Posterior cingulate gyrus (tissue), 11 donors: ENCODE measurements at regions not wholly inside any gene's neighbourhood (a gene's known extent, or its start where the extent isn't known, plus 50 kb on each side); places are given as distances from the start of the nearest gene placed in this dataset.

ENCODE experiments used
- DNase-seq, 10 donors: peaks; one replicate each; pipeline versions ENCODE4 v3.0.0 to v3.0.0-alpha.2; 2020 to 2021; ENCODE audit warnings: mixed read lengths in 3 of 10
- intact Hi-C: fragments of 100-400 bp; cut with DNase I; formaldehyde crosslinking; loops from one replicate; pipeline ENCODE4 v1.15.1; 2023

DNA sequence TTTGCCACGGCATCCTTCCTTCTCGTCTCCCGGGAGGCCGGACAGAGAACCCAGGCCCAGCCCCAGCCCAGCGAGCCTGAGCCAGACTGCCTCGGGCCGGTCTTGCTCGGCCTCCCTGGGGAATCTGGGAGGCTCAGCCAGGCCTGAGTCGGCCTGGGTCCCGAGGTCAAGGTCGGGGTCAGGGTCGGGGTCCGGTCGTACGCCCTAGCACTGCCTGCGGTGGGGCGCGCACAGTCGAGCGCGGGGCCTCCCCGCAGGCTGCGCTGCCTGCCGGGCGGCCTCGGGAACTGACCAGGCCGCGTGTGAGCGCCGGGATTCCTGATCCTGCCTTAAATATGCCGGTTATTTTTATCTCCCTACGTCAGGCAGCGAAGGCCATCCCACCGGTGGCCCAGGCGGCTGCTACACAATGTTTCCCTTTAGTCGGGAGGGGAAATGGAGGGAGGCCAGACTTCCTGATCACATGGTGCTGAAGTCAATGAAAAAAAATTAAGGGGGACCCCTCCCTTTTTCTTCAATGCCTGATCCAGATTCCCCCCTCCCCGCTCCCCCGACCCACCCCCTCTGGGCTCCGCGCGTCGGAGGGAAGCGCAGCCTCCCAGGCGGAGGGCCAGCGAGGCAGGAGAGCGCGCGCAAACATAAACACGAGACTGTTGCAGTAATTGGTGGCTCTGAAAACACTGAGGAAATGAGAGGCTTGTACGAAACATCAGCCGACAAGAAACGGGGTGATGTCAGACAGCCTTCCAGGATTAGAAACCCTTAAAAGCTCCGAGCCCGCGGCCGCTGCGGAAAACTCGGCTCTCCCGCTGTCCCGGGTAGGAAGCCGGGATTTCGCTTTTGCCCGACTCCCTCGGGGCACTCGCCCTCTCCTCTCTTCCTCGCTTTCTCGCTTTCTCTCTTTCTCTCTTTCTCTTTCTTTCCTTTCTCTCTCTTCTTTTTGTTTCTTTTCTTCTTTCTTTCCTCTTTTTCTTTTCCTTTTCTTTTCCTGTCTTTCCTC is 148.2 kb upstream of the KLF4 start:
- intact Hi-C loops, result loop anchor here (1.0 to 2.0 kb wide), 2 partner anchors 113 to 148 kb away; partner anchors contain the start of gene KLF4
- peak; percentile 57 to 94 (median 69) for DNase-seq

DNA sequence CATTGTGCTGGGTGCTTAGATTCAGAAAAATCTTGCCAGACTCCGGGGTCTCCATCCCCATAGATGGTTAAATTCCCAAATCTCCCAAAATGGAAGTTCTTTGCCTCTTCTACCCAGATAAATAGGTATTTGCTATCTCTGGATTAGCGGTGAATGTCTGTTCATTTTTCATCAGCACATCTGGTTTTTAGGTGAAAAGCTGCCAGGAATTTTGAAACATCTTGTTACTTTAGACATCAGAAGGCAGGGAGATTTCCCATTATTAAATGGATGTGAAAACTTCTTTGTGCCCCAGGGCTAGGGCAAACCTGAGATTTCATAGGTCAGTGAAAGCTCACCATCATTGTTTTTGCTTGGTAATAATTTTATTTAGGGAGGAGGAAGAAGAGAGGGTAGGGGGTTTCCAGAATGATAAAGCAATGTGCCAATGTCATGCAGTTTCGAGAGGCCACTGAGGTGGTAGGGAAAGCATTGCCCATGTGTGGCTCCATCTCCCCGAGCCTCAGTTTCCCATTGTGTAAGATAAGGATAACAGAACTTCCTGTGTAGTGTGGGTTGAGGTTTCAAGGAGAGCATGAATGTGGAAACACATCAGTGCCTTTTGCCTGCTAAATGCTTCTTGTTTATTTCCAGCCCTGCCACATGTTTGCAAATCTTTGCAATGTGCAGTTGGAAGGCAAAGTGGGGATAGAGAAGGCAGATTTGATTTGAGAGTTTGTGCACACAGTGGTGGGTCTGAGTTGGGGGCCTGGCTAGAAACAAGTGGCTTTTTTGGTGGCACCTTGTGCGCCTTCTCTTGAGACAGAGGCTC is 147.2 kb upstream of the KLF4 start:
- no peak for DNase-seq
- intact Hi-C loops, result loop anchor here (1.0 to 2.0 kb wide), 2 partner anchors 114 to 147 kb away; partner anchors contain the start of gene KLF4

DNA sequence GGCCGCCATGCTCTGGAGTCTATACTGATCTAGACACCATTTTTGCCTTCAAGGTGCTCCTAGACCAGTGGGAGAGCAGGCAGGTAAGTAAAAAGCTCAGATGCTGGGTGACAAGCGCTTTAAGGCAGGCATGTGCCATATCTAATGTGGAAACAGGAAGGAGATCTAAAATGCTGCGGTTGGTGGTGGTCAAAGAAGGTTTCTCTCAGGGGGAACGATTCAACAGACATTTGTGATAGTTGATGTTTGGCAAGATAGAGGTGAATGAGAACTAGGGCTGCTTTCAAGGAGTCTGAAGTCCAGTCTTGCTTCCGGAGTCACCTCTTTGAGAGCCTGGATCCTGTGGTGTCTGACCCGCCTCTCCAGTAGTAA is 146.2 kb upstream of the KLF4 start:
- intact Hi-C loops, result loop anchor here (2.0 kb wide), 1 partner anchor 115 kb away; no protein-coding TSS in a partner anchor
- no peak for DNase-seq

DNA sequence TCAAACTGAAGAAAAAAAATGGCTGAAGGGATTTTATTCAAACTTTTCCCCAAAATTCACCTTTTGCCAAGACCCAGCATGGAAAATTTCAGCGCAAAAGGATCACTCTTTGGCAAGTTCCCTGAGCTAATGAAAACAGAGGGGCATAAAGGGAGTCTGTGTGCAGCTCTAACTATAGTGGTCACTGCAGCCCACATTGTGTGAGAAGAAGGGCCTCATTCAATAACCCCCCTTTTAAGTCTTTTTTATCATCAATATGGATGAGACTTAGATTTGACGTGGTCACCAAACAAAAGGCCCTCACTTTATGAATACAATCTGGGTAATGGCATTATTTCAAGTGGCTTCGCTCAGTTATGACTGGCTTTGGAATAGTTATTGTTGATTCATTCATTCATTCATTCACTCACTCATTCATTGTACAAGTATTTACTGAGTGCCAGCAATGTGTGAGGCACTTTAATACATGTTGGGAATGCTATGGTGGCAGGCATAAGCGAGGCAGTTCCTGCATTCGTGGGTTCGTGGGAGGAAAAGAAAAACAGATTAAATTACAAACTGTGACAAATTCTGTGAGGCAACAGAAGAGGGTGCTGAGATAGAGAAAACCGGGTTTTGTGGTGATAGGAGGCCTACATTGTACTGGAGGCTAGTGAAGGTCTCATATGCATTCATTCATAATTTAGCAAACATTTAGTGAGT is 145.7 kb upstream of the KLF4 start:
- intact Hi-C loops, result no loop called here
- no peak for DNase-seq

DNA sequence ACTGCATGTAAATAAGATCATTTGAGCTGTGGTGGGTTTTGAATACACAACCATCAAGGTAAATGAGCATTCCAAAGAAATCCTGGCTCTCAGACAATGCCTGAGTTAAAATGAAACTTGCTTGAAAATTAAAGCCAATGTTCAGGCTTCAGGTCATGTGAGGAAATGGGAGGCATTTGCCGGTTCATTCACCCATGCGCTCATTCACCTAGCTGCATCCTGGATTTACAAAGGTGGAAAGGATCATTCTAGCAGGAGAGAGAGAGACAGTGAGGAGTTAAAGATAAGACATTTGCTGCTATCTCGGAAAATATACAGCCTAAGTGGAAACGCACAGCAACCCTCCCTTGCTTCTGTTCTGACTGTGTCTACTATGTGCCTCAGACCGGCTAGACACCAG is 143.8 kb upstream of the KLF4 start:
- intact Hi-C loops, result no loop called here
- no peak for DNase-seq

DNA sequence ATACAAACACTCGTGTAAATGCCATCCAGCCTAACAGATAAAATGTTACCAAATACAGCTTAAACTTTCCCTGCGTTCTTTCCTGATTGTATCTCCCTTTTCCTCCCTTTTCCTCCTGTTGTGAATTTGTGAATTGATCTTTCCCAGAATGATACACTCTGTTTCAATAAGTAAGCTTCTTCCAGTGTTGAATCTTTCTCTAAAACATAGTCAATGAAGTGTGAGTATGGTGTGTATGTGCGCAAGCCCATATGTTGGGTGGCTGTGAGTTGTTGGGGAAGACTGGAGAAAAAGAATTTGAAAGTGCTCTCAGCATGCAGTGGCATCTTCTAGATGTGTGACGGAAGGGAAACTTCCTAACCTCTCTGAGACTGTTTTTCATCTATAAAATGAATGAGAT is 143.1 kb upstream of the KLF4 start:
- intact Hi-C loops, result no loop called here
- no peak for DNase-seq

DNA sequence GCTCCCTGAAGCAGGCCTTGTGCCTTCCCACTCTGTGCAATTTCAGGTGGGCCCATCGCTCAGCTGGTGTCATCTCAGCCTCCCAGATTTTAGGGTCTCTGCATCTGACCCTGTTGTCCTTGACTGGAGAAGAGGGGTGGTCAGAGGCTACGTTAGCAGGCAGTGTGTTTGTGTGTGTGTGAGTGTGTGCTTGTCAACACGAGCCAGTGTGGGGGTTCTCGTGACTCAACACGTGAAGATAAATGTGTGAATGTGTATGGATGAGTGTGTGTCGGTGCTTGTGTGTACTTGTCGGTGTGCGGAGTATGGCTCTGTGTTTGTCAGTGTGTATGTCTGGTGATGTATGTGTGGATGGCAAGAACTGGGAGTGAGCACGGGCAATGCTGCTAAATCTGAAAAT is 142.6 kb upstream of the KLF4 start:
- intact Hi-C loops, result no loop called here

DNA sequence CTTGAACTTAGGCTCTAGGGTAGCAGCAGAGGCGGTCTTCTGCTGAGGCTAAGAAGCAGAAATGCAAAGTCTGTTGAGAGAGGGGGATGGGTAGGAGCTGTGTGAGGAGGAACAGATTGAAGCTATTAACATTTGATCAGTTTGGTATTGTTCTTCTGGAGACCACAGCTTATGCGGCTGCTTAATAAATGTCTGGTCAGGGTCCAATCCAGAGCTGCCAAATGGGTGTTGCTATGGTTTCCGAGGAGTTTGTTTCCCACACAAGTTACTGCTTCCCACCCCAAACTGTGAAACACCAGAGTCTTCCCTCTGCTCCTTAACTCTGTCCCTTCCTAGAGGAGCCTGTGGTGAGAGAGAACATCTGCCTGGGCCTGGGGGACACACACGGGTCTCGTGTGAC is 142.2 kb upstream of the KLF4 start:
- DNase-seq, result no peak
- intact Hi-C loops, result no loop called here

More for the DNA sequence above, 142.6 kb upstream of the KLF4 start:
- no peak for DNase-seq

DNA sequence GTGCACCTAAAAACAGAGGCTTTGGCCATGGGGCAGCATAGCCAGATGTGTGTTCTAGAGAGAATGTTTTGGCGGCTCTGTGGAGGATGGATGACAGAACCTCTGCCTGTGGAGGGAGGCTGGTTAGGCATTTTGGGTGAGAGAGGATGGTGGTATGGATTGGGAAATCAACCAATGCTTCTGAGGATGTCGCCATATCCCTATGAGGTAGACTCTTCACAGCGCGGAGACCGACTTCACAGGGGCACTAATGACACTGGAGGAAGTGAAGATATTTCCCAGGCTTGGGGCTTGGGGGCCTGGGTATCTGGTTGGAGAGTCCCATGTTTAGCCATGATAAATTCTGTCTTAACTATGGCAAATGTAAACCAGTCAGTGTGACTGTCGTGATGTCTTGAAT is 140.6 kb upstream of the KLF4 start:
- DNase-seq, result no peak
- intact Hi-C loops, result no loop called here

DNA sequence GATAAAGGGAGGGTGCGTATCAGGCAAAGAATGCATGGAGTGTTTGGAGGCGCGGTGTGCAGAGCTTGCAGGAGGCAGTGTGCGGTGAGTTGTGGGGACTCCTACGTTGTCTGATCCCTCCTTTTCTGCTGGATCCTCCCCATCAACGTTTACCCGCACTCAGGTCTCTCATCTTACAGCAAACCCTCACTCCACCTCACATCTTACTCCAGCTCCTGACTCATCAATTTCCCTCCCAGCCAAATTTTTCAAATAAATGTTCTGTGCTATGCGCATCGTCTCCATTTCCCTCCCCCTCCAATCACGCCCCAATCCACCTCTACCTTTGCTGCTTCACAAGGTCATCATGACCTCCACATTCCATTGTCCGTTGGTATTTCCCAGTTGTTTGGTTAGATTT is 138.9 kb upstream of the KLF4 start:
- intact Hi-C loops, result no loop called here
- DNase-seq, result no peak

DNA sequence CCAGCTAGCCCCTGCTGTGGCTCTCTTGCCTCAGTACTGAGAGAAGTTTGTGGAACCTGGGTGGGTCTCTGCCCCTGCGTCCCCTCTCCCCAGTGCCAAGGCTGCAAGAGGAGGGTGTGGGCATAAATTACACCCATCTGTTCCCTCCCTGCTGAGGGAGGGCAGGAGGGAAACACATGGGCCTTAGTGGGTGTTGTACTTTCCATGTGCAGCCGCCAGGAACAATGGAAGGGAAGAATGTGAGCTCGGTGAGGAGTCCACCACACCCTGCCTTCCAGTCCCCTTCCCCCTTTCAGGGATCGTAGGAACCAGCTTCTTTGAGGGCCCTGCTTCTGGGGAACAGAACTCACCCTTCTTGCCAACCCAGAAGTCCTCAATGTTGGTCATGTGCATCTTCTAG is 138.2 kb upstream of the KLF4 start:
- no peak for DNase-seq
- intact Hi-C loops, result no loop called here

DNA sequence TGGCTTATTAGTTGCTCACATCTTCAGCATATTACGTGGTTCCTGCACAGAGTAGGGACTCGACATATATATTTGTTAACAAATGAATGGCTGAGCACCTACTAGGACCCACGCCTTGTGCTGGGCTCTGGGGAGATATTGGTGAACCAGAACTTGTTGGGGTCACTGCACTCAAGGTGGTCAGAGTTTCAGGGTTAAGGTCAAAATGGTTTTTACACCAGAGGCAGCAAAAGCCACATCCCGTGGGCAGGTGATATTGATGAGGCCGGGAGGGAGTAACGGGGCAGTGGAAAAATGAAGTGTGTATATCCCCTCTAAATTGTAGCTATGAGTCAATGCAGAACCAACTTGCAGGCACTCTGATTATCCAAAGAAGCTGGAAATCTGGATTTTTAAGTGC is 136.5 kb upstream of the KLF4 start:
- intact Hi-C loops, result no loop called here
- DNase-seq, result no peak

DNA sequence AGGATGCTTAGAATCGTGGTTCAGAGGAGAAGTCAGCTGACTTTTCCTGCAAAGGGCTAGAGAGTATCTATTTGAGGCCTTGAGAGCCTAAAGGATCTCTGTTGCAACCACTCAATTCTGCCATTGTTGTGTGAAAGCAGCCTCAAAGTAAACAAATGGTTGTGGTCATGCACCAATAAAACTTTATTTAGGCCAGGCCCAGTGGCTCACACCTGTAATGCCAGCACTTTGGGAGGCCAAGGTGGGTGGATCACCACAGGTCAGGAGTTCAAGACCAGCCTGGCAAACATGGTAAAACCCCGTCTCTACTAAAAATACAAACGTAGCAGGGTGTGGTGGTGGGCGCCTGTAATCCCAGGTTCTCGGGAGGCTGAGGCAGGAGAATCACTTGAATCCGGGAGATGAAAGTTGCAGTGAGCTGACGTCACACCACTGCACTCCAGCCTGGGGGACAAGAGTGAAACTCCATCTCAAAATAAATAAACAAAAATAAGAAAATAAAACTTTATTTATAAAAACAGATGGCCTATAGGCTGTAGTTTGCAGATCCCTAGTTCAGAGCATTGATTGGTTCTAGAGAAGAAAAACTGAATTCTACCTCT is 135.9 kb upstream of the KLF4 start:
- intact Hi-C loops, result no loop called here
- no peak for DNase-seq

DNA sequence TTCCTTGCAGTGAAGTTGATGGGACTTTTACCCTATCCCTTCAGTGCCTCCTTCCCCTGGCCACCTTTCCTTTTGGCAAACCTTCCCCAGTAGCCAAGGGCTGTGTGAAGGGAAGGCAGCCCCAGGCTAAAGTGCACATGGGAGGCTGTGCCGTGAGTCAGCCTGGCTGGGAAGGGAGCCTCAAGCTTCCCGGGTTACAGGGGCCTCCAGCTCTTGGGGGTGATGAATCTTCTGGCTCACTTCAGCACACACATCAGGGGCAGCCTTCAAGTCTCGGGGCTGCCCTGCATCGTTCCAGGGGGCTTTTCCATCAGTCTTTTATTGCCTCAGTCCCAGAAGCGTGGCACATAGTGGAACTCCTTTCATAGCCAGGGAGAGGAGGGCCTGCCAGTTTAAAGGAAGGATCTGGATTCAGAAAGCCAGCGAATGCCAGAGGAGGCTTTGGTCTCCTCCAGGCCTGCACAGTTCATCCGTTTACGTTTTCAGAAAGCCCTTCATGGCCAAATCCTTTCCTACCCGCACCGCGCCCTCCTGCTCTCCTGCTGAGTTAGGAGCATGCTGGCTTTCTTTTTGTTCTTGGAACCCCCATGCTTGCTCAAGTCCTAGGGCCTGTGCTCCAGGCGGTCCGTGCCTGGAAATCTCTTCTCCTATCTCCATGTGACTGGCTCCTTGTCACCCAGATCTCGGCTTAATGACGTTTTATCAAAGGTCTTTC is 134.8 kb upstream of the KLF4 start:
- DNase-seq, result no peak
- intact Hi-C loops, result no loop called here

DNA sequence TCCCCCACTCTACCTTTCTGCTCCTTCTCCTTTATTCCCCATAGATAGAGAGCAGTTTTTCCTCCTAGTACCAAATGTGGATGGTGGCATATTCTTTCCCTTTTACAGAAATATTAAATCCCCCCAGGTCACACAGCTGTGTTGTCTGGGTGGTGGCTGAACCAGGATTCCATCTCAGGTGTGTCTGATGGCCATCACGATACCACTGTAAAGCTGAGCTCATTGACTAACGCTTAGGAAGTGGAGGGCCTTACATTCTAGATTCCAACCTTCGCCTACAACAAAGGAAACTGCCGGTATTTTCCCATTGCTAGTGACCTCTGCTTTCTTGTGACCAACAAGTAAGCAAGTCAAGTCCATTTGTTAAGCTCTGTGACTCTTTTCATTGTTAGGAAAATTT is 131.9 kb upstream of the KLF4 start:
- DNase-seq, result no peak
- intact Hi-C loops, result no loop called here

DNA sequence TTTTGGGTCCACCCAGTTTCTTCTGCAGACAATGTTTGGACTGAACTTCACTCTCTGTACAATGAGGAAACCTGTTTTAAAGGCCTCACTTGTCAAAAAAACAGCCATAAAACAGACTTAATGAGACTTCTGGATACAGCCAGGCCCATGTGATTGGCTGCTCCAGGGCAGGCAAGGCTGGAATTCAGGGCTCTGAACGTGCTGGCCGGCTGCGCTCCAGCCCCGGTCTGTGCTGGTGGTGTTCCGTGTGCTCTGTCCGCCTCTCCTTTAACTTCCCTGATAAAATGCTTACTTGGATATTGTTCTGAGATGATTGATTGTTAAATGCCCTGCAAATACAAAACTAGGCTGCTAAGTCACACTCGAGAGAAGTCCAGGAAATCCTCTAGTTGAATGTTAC is 131.2 kb upstream of the KLF4 start:
- intact Hi-C loops, result no loop called here
- no peak for DNase-seq

DNA sequence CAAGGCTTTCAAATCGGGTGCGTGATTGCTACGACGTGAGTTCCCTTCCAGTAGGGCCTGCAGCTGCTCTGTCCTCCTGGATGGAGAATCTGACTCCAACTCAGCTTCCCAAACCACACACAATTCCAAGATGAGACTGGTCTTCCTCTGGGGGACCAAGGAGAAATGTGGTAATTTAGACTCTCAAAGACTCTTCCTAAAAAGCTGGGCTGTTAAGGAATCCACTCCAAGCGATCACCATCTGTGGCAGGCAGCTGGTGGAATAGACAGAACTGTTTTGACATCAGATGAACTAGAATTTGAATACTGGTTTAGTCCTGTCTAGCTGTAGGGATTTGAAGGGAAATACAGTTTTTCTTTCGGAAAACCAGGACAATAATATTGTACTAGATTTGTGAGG is 130.7 kb upstream of the KLF4 start:
- intact Hi-C loops, result no loop called here
- no peak for DNase-seq

DNA sequence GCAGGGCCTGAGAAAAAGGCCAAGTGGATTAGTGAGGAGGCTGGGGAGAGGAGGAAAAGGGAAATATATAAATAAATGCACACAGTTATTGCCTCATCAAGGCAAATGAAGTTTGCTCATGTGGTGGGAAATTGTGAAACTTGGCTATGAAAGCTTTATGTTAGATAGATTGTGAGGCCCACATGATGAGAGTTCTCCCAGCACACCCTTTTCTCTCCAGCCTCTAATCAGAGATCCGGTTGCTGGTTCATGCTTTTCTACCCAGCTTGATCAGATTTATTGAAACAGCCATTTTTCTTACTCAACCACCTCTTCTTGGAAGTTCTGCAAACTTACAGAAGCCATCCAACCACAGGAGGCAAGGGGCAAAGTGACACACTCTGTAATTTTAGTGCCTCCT is 125.8 kb upstream of the KLF4 start:
- no peak for DNase-seq
- intact Hi-C loops, result no loop called here

DNA sequence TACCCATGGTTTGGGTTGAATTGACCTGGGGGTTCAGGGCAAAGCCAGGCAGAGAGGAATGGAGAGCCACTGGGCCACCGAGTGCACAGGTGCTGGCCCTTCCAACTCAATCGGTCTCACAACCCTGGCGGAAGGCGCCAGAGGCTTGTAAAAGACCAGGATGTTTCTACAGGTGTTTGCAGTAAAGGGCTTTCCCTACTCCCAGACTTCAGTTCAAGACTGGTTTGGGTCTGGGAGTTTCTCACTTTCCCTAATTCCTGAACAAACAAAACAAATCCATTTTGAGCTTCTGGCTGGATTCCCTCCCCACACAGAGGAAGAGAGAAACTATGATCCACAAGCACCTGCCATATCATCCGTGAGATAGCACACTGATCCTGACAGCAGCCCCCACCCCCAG is 125.2 kb upstream of the KLF4 start:
- intact Hi-C loops, result no loop called here
- DNase-seq, result no peak

DNA sequence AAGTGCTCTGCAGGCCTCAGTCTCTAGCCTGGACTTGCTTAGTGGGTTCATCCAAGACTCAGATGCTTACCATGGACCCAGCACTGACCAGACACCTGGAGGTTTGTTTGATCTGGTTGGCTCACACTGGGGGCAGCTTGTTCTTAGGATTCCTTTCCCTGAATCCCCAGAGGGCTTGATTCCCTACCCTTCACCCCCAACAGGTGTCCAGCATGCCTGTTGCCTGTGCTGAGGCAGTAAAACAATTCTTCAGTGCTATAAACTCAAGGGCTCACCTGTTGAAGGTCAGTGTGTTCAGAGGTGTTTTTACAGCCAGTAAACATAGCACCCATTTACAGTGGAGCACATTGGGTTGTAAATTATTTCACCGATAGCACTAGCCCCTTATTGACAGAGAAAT is 123.8 kb upstream of the KLF4 start:
- DNase-seq, result no peak
- intact Hi-C loops, result no loop called here
